GM19395 (cell line): ENCODE measurements at regions not wholly inside any gene's neighbourhood (a gene's known extent, or its start where the extent isn't known, plus 50 kb on each side); places are given as distances from the start of the nearest gene placed in this dataset.
"Not testable (repeated sequence)": the region's sequence is repeated elsewhere in the genome, so short reads cannot be mapped to it uniquely, and the experiment has no call there.

Experiments
- ATAC-seq: cut with Tn5 transposase; IDR thresholded peaks from one replicate; pipeline ENCODE4 v1.9.1; 2021; ENCODE audit warnings: mild to moderate bottlenecking, moderate library complexity; ENCODE audit not compliant: unreplicated experiment

DNA sequence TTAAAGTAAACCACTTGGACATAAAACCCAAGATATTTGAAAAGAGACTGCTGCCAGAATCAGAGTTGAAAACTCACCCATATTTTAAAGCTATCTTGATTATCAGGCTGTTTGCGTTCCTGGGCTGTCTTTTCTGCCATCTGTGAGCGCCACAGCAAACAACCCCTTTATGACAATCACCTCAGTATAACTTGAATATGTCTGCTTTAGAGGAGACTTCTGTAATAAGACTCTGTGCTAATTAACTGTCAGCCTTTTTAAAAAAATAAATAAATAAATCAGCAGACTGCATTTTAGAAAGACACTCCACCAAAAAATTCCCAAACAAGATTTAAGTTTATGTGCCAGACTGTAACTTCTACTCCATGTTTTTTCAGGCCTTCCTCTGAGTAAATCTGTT lies 375.7 kb upstream of the CCNH start:
- no peak for ATAC-seq

DNA sequence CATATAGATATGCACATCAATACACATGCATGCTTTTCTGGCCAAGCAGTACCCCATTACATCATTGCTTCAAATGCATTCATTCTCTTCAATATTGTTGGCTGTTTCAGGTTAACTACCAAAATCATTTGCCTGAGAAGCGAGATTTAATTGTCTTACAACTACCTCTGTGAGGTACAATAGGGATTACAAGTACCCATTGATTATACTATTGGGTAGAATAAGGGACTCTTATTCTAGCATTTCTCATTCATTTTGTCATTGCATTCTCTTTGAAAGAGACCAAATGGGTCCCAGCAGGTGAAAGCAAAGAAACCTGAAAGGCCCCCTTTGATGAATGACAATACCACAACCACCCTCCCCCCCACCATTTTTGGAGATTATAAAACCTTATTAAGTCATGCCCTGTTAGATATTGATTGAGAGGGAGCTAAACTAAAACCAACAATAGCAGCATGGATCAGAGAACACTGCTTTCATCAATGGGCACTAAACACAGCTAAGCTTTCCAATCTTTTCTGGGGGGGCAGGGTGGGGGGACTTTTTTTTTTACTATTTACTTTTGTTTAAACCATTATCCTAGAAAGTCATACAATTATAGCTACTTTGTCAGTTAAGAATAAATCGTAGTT lies 375.0 kb upstream of the CCNH start:
- no peak for ATAC-seq

DNA sequence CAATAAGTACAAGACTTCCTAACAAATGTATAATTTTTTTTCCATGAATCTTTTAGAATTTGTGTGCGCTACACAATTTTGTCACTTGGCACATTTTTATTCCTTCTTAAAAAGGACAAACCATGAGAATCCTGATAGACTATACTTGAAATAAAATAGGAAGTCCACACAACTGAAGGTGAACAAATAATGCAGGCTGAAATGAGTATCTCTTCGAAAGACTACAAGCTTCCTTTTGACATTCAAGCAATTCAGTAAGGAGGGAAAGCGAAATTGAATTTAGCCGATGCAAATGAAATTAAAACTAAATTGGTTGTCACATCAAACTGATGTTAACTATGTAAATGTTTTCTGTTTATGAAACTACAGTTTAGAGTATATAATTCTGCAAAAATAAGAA lies 374.4 kb upstream of the CCNH start:
- ATAC-seq = no peak

DNA sequence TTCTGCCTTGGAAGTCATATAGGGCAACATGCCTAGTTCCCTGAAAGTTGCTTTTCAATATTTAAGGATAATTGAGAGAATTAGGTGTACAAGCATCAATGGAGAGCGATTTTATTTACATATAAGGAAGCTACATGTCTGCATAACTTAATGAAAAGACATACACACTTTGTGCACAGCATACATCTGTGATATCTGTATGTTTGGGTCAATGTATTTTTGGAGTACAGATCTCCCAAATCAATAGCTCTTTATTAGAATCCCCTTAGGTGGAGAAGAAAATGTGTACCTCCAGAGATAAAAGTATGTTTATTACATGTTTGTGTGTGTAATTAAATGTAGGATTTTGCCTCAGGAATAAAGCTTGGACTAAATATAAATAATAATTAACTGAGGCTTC lies 373.7 kb upstream of the CCNH start:
- ATAC-seq = no peak

DNA sequence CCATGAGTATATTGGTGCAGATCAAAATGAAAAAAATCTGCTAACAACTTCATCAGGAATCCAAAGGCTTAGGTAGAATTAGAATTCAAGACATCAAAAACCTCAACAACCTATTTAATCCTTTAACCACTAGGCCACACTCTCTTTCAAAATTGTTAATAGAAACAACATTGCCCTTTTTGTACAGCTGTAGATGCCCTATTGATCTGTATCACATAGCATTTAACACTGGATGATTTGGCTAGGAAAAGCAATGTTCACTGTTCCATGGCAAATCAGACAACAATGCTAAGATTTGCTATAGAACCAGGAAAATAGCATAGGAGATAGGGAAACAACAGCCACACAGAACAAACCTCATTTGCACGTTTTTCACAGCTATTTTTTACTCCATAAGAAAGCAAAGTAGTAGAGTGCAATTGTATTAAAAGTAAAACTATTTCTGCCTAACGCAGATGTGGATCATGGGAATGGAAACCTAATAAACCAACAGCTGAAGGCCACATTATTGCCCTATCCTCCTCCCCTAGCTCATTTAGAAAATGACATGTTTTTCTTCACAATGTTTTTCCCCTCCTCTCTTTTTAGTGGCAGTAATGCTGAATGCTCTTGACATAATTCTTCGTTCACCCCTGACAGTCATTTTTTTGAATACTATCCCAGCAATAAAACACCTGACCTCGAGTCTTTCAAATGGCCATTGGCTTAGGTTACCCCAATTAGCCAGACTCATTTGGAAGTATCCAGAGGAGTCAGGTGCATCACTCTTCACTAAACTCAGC lies 373.0 kb upstream of the CCNH start:
- no peak for ATAC-seq

DNA sequence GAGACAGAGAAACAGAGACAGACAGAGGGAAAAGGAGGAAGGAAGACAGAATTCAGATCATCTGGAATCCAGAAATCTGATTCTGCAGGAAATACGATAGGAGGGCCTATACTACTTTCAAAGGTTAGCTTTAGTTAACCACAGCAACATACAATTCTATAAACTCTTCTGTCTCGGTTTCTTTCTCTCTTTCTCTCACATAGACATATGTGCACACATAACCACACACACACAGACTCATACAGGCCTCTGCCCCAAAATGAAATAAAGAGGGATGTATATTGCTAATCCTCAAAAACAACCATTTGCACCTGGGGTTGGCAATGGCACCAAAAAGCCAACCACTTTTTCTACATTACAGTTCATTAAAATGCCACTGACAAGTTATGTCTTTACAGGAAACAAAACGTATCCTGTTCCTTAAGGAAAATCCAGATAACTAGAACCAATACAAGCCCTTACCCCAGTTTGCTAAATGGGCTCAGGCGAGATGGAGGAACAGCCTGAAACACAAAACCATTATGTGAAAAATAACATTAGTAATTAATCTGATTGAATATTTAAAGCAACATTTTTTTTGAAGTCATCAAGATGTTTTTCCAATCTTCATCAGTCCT lies 372.3 kb upstream of the CCNH start:
- no peak for ATAC-seq

DNA sequence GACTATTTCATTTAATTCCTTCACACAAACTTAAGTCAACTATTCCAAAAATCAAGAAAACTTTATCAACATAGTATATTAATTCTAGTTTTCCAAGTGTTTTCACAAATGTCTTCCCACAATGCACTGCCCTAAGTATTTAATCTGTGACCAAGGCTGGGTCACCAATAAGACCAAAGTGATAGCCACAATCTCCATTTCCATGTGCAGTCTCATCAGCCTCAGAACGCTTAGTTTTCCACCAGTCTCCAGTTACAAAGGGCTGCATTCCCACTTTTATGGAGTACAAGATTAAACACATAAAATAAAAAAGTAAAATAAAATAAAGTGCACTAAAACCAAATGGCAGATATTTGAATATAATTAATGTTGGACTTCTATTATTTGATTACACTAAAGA lies 371.6 kb upstream of the CCNH start:
- ATAC-seq = no peak

DNA sequence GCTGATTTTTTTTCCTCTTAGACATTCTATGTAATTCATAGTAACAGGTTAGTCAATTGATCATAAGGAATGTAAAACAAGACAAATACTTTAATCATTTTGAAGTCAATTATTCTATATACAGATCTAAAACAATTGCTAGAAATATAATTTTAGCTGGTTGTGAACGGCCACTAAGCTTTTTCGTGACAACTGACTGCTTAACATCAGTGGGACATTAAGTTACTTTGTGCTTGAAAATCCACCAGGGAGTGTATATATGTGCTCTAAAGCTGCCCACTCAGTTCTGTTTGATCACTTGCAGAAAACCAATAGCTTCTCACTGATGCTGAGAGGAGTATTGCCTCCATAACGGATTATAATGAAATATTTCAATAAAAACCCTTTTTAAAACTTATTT lies 370.2 kb upstream of the CCNH start:
- no peak for ATAC-seq

DNA sequence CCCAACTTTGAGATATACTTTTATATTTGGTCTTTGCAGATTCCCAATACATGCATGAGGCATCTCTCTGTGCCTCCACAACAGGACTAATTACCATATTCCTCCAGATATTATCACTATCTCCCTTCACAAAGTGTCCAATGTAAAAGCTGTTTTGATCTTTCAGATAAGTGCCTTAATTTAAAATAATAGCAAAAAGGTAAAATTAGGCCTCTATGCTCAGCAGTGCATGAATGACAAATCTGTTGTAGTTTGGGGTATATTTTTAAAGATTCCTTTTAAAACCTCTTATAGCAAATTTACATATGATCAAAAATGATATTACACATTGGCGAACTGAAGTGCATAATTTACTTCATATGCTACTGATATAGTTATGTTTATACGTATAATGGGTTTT lies 369.2 kb upstream of the CCNH start:
- no peak for ATAC-seq

DNA sequence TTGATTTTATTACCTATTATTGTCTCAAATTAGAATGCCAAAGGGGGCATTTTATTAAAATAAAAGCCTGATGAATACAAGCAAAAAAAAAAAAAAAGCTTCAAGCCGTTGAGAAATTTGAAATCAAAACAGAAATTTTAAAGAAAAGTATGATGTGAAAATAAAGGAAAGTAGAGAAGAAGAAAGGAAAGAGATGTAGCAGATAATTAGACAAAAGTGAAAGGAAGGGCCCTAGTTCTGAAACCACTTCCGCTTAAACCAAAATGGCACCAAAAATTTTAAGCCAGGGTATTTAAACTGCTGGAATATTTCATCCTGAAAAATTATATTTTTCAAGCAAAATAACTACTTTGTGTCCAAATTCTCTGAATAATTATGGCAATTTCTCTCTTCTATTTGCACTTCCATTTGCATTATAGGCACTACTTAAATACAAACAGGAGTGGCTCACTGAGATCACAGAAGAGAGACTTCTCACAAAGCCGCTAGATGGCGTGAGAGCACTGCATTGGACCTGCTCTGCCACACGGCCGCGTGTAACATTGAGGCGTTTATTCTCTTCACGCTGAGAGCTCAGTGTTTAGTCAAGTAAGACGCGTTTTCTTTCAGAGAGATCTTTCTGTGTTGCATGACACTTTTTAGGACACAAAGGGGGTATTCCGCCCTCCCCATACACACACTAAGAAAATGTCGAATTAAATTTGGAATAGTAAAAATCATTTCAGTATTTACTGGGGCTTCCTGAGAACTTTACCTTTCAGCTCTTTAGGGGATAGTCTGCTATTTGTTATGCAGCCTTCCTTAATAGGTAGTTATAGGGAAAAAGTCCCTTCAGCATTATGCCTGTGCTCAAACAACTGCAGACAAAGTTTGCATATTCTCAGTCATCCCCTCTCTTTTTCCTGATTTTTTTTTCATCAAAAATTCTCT lies 368.4 kb upstream of the CCNH start:
- peak; percentile 100 for ATAC-seq

DNA sequence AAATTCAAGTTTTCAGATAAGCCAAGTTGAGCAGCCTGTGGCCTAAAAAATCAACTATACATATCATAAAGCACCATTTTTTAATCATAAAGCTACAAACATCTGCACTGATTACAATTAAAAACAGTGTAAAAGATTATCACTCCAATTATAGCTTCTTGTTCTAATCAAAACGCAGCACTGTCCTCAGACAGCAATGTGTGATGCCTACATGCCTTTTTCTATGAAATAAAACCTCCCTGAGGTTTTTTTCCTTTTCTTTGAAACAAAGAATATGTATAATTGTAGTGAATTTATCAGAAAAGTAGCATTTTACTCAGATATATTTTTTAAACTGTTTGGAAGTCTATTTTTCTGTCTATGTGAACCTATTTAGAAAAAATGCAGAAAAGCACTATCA lies 366.1 kb upstream of the CCNH start:
- ATAC-seq = no peak

DNA sequence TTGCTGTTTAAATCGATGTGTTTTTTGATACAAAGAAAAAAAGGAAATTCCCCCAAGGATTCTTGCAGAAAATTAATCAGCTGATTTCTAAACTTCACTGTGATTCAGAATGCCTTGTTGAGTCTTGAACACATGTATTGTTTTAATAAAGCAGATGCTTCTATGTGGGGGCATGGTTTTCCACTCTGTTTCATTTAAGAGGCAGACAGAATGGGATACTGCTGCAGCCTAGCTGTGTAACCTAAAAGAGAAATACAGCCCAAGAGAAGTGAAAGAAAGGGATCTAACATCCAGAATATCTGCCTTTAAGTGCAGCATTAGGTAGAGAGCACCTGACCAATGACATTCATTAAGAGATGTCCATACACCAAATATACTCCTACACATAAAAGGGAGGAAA lies 365.1 kb upstream of the CCNH start:
- no peak for ATAC-seq

DNA sequence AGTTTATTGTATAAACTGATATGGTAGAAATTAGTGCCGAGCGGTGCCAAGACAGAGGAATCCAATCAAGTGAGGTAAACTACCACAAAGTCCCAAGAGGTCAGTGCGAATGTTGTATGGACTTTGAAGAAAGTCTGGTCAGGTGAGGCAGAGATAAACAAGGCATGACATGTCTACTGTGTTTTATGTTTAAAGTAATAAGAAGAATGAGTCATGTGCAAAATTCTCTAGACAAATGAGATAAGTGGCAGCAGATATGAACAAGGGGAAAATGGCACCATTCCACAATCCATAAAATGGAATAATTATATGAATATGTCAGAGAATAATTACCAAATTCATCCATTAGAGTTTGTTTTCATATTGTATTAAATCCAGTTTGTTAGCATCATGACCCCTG lies 364.1 kb upstream of the CCNH start:
- no peak for ATAC-seq

DNA sequence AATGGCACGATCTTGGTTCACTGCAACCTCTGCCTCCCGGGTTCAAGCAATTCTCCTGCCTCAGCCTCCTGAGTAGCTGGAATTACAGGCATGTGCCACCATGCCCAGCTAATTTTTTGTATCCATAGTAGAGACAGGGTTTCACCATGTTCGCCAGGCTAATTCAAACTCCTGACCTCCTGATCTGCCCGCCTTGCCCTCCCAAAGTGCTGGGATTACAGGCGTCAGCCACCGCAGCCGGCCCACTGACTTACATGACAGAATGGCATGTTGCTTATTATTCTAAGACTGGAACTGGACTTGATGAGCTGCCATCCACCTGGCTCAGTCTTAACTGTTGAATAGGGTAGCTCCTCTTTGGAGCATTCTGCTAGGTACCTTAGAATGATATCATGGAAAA lies 363.6 kb upstream of the CCNH start:
- not testable (repeated sequence) for ATAC-seq

DNA sequence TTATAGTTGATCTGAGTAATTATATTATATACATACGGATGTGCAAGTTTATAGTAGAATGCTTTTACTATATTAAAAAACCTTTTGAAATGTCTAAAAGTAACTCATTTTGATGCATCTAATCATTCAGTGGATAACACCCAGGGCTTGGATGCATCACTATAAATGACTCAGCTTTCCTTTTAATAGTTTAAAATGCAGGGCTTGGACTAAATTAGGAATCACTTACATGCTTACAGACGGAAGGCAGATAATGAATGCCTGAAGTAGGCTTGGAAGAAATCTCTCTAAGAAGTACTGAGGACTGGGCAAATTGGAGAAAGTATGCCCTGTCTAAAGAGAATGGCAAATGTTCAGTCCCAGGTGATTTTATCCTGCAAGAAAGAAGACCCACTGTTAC lies 362.5 kb upstream of the CCNH start:
- no peak for ATAC-seq

DNA sequence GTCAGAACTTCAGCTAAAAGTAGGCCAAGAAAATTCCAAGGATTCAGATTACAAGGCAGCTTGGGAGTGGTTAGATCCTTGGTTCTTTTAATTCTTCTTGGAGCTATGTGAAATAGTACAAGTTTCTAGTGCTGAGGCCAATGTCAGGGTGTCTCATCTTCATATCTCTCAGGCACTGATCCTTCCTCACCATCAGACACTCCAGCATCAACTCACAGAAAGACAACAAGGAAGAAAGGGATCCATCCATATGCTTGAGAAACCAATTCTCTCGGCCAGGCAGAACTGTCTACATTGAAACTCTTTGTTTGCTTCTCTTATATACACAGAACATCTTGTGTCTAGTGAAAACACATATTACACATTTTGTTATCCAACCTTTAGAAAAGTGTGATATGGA lies 362.1 kb upstream of the CCNH start:
- ATAC-seq = no peak

DNA sequence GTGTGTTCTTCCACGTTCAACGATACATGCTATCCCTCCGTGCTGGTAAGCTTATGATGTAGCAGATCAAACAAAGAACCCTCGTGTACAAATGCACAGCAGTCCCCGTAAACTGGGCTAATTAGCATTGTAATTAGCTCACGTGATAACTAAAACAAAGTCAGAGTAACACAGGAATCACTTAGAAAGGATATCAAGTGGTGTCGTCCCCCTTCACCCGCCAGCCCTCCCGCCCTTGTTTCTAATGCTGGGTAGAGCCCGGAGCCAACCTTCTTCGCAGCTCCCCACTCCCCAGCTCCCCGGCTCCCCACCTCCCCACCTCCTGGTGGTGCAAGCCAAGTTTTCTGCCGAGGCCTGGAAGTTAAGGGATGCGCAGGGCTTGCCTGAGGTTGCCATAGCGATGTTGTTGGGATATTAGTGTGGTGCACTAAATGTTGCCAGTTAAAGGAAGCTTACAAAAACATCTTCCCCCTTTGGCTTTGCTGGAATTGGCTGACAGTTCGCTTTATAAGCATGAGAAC lies 357.9 kb upstream of the CCNH start:
- no peak for ATAC-seq

DNA sequence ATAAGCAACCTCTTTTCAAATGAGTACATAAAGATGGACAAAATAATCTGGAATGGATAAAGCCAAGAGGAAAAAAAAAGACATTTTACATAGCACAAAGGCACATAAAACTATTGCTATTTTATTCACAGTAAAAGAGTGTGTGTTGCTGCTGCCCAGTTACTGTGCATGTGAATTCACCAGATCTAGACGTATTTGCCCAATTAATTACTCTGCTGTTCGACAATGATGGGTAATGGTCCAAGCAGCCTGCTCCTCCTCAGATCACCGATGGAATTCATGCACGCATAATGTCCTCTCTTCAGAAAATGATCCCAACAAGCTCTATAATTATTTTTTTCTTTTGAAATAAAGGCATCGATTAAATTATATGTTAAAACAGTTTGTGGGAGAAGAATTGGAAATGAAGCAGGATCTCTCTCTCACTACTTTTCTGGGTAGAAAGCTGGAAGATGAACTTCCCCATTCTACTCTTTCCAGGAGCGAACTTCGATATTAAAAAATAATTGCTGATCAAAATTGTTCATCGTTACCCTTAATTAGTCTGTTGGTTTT lies 357.4 kb upstream of the CCNH start:
- no peak for ATAC-seq

DNA sequence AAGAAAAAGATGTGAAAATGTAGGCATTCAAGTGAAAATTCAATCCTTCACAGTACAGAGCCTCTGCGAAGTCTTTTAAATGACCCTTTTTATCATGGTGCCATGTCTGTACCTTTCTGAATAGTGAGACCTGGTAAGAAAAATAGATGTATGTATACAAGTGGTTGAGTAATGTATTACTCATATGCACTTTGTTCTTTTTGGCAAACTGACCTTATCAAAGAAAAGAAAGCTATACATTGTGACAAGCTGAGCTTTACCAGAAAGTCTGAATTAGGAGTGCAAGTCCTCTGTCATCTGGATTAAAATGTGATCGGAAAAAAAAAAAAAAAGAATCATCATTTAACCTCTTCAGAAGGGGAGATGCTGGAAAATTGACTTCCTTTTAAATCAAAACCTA lies 356.4 kb upstream of the CCNH start:
- ATAC-seq = no peak

DNA sequence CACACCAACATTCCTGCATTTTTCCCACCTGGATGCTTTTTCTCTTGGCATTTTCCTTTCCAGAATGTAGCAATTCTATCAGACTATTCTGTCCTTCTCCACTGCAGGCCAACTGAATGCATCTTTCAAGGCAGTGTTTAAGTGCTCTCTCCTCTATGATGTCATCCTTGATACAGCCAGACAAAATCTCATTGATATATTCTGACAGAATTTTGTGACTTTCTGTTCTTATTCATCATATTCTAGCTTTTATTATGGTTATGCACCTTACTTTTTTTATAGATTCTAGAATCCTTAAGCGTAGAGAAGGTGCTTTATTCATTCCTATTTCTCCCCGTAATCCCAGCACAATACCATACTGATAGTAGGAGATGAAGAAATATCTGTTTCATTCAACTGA lies 355.5 kb upstream of the CCNH start:
- ATAC-seq = no peak

DNA sequence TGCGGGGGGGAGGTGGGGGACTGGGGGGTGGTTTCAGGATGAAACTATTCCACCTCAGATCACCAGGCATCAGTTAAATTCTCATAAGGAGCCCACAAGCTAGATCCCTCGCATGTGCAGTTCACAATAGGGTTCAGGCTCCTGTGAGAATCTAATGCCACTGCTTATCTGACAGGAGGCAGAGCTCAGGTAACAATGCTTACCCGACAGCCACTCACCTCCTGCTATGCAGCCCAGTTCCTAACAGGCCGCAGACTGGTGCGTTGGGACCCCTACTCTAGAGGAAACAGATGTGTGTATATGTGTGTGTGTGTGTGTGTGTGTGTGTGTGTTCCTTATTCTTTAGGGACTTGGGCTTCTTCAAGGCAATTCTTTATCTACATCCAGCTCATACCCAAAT lies 352.3 kb upstream of the CCNH start:
- no peak for ATAC-seq
